GM12892 (cell line): ENCODE measurements at regions not wholly inside any gene's neighbourhood (a gene's known extent, or its start where the extent isn't known, plus 50 kb on each side); places are given as distances from the start of the nearest gene placed in this dataset.

Source experiments
- POLR2A ChIP-seq: IDR thresholded peaks from 2 replicates; pipeline ENCODE4 v1.6.1; 2011; ENCODE audit warnings: low read depth, low read length, control low read depth
- POLR2AphosphoS5 ChIP-seq: IDR thresholded peaks from 2 replicates; pipeline ENCODE4 v1.6.1; 2011; ENCODE audit warnings: low read depth, low read length, control low read depth

DNA sequence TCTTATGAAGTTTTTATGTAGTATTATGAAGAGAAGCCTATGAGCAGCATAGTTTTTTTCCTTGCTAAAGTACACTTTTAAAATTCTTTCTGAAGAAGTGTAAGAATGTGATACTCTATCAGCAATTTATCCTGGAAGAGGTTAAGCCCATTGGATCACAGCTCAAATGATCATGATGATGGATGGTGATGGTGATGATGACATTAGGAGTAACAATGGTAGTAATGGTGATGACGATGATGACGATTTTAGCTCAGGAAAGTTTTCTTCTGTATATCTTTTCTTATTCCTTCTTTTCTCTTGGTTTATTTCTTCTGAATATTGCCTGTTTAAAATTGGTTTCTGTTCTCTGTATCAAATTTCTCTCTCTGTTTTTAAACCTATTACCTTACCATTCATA, 262.9 kb upstream of the DUSP10 start:
- TF ChIP-seq POLR2A (no peak), POLR2AphosphoS5 (no peak)
